SK-N-MC (cell line): ENCODE measurements at regions not wholly inside any gene's neighbourhood (a gene's known extent, or its start where the extent isn't known, plus 50 kb on each side); places are given as distances from the start of the nearest gene placed in this dataset.

Experiments used
- EZH2 ChIP-seq: fragments of 200-600 bp; sonication (generic); IDR thresholded peaks from one replicate; pipeline ENCODE4 v1.6.1; 2017; ENCODE audit warnings: antibody characterized with exemption
- POLR2AphosphoS5 ChIP-seq: IDR thresholded peaks from 2 replicates; pipeline ENCODE4 v1.6.1; 2012; ENCODE audit warnings: mild to moderate bottlenecking, low read depth, low read length, borderline replicate concordance

DNA sequence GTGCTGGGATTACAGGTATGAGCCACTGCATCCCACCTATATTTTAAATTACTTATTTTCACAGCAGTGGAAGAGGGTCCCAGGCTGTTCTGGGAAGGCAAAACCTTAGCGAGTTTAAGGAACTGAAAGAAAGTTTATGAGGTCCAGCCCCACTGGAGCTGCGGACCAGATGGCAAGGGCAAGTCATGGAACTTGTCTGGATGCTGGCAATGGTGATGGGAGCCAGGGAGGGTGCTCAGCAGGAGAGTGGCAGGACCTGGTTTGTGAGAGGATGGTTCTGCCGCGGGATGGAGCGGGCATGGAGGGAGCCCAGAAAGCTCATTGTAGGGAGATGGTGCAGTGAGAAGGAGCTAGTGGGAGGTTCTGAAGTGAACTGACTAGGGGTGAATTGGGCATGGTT lies 50.6 kb upstream of the SLC45A1 start:
- no peak for TF ChIP-seq EZH2
- no peak for TF ChIP-seq POLR2AphosphoS5
